HepG2 (cell line): ENCODE measurements at regions not wholly inside any gene's neighbourhood (a gene's known extent, or its start where the extent isn't known, plus 50 kb on each side); places are given as distances from the start of the nearest gene placed in this dataset.

ENCODE experiments used
- ATAC-seq: fragments of 200-7000 bp; cut with Tn5 transposase; 3 replicates; pipeline ENCODE4 v1.9.1; 2020; ENCODE audit warnings: mild to moderate bottlenecking, moderate library complexity
- BruUV-seq: library from RNA; stranded (reverse); fragments of 400-500 nt; replicated peaks from 2 replicates; lab custom pipeline; 2021; lab: Mats Ljungman, UMichigan
- CTCF ChIA-PET: fragments of 300-600 bp; formaldehyde crosslinking; extraction: SDS; loops from one replicate; lab custom pipeline; 2021; ENCODE audit warnings: low total read pairs, inconsistent platforms, low intra/inter-chr PET ratio; lab: Yijun Ruan, JAX
- POLR2A ChIA-PET: fragments of 350-600 bp; sonication (Branson Sonifier 250); formaldehyde crosslinking; loops from one replicate; lab custom pipeline; 2020; ENCODE audit warnings: antibody characterized with exemption, inconsistent platforms; lab: Yijun Ruan, JAX
- DNase-seq: peaks from one replicate; pipeline ENCODE4 v3.0.0-alpha.2; 2015; ENCODE audit warnings: low spot score
- FAIRE-seq: peaks from 3 replicates; lab custom pipeline; 2011; peaks lifted over from hg19 to GRCh38; lab: Jason Lieb, UNC
- H2AFZ ChIP-seq: one replicate; pipeline ENCODE4 v1.6.1; 2011; ENCODE audit warnings: low read length, inconsistent platforms
- H3K27ac ChIP-seq: fragments of 300-600 bp; 3 replicates; pipeline ENCODE4 v1.8.0; 2011; ENCODE audit warnings: mixed run types, mild to moderate bottlenecking, mixed read lengths, low read length, inconsistent platforms; ENCODE audit not compliant: insufficient read depth; ENCODE audit errors: extremely low read length
- H3K27me3 ChIP-seq, 2 experiments: fragments of 200-600 bp in 1 of 2; 2 replicates in 1 of 2; 3 replicates in 1 of 2; pipeline versions ENCODE4 v1.6.0 to v1.8.0; 2011; ENCODE audit warnings: low read length in 2 of 2, mild to moderate bottlenecking in 2 of 2, moderate library complexity in 2 of 2, inconsistent platforms in 1 of 2; ENCODE audit not compliant: insufficient read depth in 2 of 2, control insufficient read depth in 1 of 2
- H3K36me3 ChIP-seq, 2 experiments: fragments of 200-600 bp in 1 of 2; replicated peaks in 1 of 2; 2 replicates in 1 of 2; 3 replicates in 1 of 2; pipeline versions ENCODE4 v1.5.1 to v1.8.0; 2011; ENCODE audit warnings: low read length in 2 of 2, inconsistent platforms in 1 of 2; ENCODE audit not compliant: insufficient read depth in 2 of 2, control insufficient read depth in 1 of 2
- H3K4me1 ChIP-seq: 2 replicates; pipeline ENCODE4 v1.5.1; 2012; ENCODE audit warnings: low read length, inconsistent platforms; ENCODE audit not compliant: insufficient read depth
- H3K4me2 ChIP-seq: 2 replicates; pipeline ENCODE4 v1.6.0; 2011; ENCODE audit warnings: low read depth, low read length, inconsistent platforms
- H3K4me3 ChIP-seq, 3 experiments: fragments of 200-600 bp in 1 of 3; sonication (generic), shearing (Covaris generic) in 1 of 3; replicated peaks in 1 of 3; 2 replicates each; pipeline ENCODE4 v1.5.1; 2011 to 2016; ENCODE audit warnings: low read length in 3 of 3, inconsistent platforms in 2 of 3, low read depth in 2 of 3, mild to moderate bottlenecking in 2 of 3, control low read depth in 1 of 3, mixed read lengths in 1 of 3; ENCODE audit not compliant: insufficient read depth in 1 of 3
- H3K79me2 ChIP-seq: one replicate; pipeline ENCODE4 v1.6.1; 2011; ENCODE audit warnings: low read length, inconsistent platforms; ENCODE audit not compliant: insufficient read depth
- H3K9ac ChIP-seq: 2 replicates; pipeline ENCODE4 v1.6.0; 2011; ENCODE audit warnings: mild to moderate bottlenecking, low read depth, low read length, inconsistent platforms; ENCODE audit not compliant: insufficient read depth
- H3K9me3 ChIP-seq: 2 replicates; pipeline ENCODE4 v1.5.1; 2012; ENCODE audit warnings: mild to moderate bottlenecking, low read length
- H4K20me1 ChIP-seq: 2 replicates; pipeline ENCODE4 v1.6.0; 2011; ENCODE audit warnings: inconsistent platforms, mild to moderate bottlenecking, low read length, moderate library complexity; ENCODE audit not compliant: insufficient read depth
- FOXK2 ChIP-seq: fragments of 450-650 bp; IDR thresholded peaks from 2 replicates; pipeline ENCODE4 v1.6.1; 2016
- HCFC1 ChIP-seq: fragments of 150-350 bp; IDR thresholded peaks from 2 replicates; pipeline ENCODE4 v1.6.1; 2014; ENCODE audit warnings: low read depth, low read length
- ZKSCAN5 ChIP-seq: sonication (generic); formaldehyde crosslinking; IDR thresholded peaks from 2 replicates; pipeline ENCODE4 v1.5.1; 2020; ENCODE audit warnings: mild to moderate bottlenecking, missing genetic modification reagents
- ZNF607 ChIP-seq: sonication (generic); formaldehyde crosslinking; IDR thresholded peaks from 2 replicates; pipeline ENCODE4 v1.5.1; 2020; ENCODE audit warnings: missing genetic modification reagents, mild to moderate bottlenecking, borderline replicate concordance
- WGBS: methylation state at CpG from one replicate; pipeline ENCODE4 v1.1.6; 2017; ENCODE audit warnings: low lambda C conversion rate; 5-methylcytosine and 5-hydroxymethylcytosine counted together
- in situ Hi-C: cut with HindIII; loops from 2 replicates; pipeline ENCODE4 v1.10.0; 2017; ENCODE audit warnings: low pct_unique_long_range_greater_than_20kb; ENCODE audit not compliant: extremely low pct_ligation_motif_present
- intact Hi-C: fragments of 100-400 bp; cut with micrococcal nuclease; formaldehyde crosslinking; loops from one replicate; pipeline ENCODE4 v1.10.0; 2022; ENCODE audit not compliant: unreplicated experiment
- TF ChIP-seq, protein P1 (sequence below): sonication (generic); formaldehyde crosslinking; IDR thresholded peaks from 2 replicates; pipeline ENCODE4 v1.4.0; 2020; ENCODE audit warnings: missing genetic modification reagents, borderline replicate concordance
- TF ChIP-seq, protein P2 (sequence below), 2 experiments: fragments of 450-650 bp in 1 of 2; sonication (generic) in 1 of 2; formaldehyde crosslinking in 1 of 2; IDR thresholded peaks; 2 replicates each; pipeline versions ENCODE4 v1.6.1 to v1.8.0; 2016 to 2022; ENCODE audit warnings: antibody characterized with exemption in 1 of 2, mild to moderate bottlenecking in 1 of 2, missing genetic modification reagents in 1 of 2
- TF ChIP-seq, protein P3 (sequence below): sonication (generic); formaldehyde crosslinking; IDR thresholded peaks from 2 replicates; pipeline ENCODE4 v1.9.0; 2021; ENCODE audit warnings: missing genetic modification reagents, borderline replicate concordance
- TF ChIP-seq, protein P4 (sequence below): sonication (generic); formaldehyde crosslinking; IDR thresholded peaks from 2 replicates; pipeline ENCODE4 v1.8.0; 2022; ENCODE audit warnings: mild to moderate bottlenecking, missing genetic modification reagents; ENCODE audit not compliant: insufficient replicate concordance

DNA sequence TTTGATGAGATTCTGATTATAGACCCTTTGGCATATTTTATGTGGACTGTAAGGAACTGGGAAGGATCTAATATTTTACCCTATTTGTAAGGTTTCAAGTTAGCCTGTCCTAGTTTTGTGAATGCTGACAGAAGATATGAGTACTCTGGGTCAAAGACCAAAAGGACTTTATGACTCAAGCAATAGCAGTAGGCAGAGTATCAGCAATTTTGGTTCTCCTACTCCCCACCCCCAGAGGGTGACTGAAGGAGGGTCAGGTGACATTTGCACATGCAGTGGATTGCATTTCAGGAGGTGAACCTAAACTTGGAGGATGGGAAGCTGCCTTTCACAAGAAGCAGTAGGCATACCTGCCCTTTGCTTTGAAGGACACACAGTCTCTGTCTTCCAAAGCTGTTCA, 84.0 kb upstream of the KLF6 start (continued):
- TF ChIP-seq, protein P1, sequence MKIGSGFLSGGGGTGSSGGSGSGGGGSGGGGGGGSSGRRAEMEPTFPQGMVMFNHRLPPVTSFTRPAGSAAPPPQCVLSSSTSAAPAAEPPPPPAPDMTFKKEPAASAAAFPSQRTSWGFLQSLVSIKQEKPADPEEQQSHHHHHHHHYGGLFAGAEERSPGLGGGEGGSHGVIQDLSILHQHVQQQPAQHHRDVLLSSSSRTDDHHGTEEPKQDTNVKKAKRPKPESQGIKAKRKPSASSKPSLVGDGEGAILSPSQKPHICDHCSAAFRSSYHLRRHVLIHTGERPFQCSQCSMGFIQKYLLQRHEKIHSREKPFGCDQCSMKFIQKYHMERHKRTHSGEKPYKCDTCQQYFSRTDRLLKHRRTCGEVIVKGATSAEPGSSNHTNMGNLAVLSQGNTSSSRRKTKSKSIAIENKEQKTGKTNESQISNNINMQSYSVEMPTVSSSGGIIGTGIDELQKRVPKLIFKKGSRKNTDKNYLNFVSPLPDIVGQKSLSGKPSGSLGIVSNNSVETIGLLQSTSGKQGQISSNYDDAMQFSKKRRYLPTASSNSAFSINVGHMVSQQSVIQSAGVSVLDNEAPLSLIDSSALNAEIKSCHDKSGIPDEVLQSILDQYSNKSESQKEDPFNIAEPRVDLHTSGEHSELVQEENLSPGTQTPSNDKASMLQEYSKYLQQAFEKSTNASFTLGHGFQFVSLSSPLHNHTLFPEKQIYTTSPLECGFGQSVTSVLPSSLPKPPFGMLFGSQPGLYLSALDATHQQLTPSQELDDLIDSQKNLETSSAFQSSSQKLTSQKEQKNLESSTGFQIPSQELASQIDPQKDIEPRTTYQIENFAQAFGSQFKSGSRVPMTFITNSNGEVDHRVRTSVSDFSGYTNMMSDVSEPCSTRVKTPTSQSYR (CRISPR knock-in tag) = peak; percentile 7; the same call in 1 of the 2 replicates

DNA sequence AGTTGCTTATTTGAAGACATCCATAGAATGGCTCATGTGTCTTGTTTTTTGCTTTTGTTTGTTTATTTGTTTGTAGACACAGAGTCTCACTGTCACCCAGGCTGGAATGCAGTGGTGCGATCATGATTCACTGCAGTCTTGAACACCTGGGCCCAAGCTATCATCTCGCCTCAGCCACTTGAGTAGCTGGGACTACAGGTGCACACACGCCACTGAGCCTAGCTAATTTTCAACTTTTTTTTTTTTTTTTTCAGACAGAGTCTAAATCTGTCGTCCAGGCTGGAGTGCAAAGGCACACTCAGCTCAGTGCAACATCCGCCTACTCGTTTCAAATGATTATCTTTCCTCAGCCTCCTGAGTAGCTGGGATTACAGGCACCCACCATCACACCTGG, 83.3 kb upstream of the KLF6 start:
- no peaks in the 10 kb centered on the region for H3K79me2 ChIP-seq
- H3K4me3 ChIP-seq = no peak overlapping the region
- in situ Hi-C loops = no loop called here
- H3K9ac ChIP-seq = no peak overlapping the region
- no peak for FAIRE-seq
- no peak overlapping the region for H2AFZ ChIP-seq
- POLR2A ChIA-PET = no interaction called here
- intact Hi-C loops = no loop called here
- H3K36me3 ChIP-seq = no peaks in the 10 kb centered on the region
- 50% methylated on average over 6 of the region's 6 CpGs for WGBS
- no peaks in the 10 kb centered on the region for H3K9me3 ChIP-seq
- H3K27me3 ChIP-seq = no peaks in the 10 kb centered on the region; a peak in 1 of 5 replicates
- no peak overlapping the region for H3K27ac ChIP-seq
- no peak for DNase-seq
- CTCF ChIA-PET = no interaction called here
- H4K20me1 ChIP-seq = no peaks in the 10 kb centered on the region
- ATAC-seq = no peak
- no peak overlapping the region for H3K4me2 ChIP-seq
- no TSS peak for BruUV-seq
- peaks cover 39% of the 10 kb centered on the region for H3K4me1 ChIP-seq
- TF ChIP-seq, protein P2, sequence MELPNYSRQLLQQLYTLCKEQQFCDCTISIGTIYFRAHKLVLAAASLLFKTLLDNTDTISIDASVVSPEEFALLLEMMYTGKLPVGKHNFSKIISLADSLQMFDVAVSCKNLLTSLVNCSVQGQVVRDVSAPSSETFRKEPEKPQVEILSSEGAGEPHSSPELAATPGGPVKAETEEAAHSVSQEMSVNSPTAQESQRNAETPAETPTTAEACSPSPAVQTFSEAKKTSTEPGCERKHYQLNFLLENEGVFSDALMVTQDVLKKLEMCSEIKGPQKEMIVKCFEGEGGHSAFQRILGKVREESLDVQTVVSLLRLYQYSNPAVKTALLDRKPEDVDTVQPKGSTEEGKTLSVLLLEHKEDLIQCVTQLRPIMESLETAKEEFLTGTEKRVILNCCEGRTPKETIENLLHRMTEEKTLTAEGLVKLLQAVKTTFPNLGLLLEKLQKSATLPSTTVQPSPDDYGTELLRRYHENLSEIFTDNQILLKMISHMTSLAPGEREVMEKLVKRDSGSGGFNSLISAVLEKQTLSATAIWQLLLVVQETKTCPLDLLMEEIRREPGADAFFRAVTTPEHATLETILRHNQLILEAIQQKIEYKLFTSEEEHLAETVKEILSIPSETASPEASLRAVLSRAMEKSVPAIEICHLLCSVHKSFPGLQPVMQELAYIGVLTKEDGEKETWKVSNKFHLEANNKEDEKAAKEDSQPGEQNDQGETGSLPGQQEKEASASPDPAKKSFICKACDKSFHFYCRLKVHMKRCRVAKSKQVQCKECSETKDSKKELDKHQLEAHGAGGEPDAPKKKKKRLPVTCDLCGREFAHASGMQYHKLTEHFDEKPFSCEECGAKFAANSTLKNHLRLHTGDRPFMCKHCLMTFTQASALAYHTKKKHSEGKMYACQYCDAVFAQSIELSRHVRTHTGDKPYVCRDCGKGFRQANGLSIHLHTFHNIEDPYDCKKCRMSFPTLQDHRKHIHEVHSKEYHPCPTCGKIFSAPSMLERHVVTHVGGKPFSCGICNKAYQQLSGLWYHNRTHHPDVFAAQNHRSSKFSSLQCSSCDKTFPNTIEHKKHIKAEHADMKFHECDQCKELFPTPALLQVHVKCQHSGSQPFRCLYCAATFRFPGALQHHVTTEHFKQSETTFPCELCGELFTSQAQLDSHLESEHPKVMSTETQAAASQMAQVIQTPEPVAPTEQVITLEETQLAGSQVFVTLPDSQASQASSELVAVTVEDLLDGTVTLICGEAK (IDR thresholded peaks at IDR 0.05) = no peak
- TF ChIP-seq, protein P2 (CRISPR knock-in tag; IDR thresholded peaks at IDR 0.05) = no peak
- TF ChIP-seq, protein P3, sequence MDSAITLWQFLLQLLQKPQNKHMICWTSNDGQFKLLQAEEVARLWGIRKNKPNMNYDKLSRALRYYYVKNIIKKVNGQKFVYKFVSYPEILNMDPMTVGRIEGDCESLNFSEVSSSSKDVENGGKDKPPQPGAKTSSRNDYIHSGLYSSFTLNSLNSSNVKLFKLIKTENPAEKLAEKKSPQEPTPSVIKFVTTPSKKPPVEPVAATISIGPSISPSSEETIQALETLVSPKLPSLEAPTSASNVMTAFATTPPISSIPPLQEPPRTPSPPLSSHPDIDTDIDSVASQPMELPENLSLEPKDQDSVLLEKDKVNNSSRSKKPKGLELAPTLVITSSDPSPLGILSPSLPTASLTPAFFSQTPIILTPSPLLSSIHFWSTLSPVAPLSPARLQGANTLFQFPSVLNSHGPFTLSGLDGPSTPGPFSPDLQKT (CRISPR knock-in tag) = no peak
- TF ChIP-seq HCFC1 = no peak
- TF ChIP-seq FOXK2 = no peak
- TF ChIP-seq ZKSCAN5 (CRISPR knock-in tag) = no peak
- TF ChIP-seq, protein P4, sequence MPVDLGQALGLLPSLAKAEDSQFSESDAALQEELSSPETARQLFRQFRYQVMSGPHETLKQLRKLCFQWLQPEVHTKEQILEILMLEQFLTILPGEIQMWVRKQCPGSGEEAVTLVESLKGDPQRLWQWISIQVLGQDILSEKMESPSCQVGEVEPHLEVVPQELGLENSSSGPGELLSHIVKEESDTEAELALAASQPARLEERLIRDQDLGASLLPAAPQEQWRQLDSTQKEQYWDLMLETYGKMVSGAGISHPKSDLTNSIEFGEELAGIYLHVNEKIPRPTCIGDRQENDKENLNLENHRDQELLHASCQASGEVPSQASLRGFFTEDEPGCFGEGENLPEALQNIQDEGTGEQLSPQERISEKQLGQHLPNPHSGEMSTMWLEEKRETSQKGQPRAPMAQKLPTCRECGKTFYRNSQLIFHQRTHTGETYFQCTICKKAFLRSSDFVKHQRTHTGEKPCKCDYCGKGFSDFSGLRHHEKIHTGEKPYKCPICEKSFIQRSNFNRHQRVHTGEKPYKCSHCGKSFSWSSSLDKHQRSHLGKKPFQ = no peak
- no peak for TF ChIP-seq ZNF607 (CRISPR knock-in tag)
